Liver (tissue), 8 donors: ENCODE measurements at regions not wholly inside any gene's neighbourhood (a gene's known extent, or its start where the extent isn't known, plus 50 kb on each side); places are given as distances from the start of the nearest gene placed in this dataset.

Source experiments
- DNase-seq: peaks from one replicate; pipeline ENCODE4 v3.0.0-alpha.2; 2017; ENCODE audit warnings: low spot score
- H3K27ac ChIP-seq, 2 donors: one replicate each; pipeline ENCODE4 v1.7.0; 2013; ENCODE audit warnings: inconsistent platforms in 2 of 2, low read length in 2 of 2, control low read depth in 1 of 2, low read depth in 1 of 2, mild to moderate bottlenecking in 1 of 2
- H3K27me3 ChIP-seq, 4 donors: one replicate each; pipeline versions ENCODE4 v1.6.1 to v1.7.0; 2013; ENCODE audit warnings: low read length in 3 of 4, inconsistent platforms in 1 of 4, mild to moderate bottlenecking in 1 of 4, moderate library complexity in 1 of 4; ENCODE audit not compliant: control insufficient read depth in 4 of 4, insufficient read depth in 4 of 4
- H3K36me3 ChIP-seq, 4 donors: one replicate each; pipeline versions ENCODE4 v1.6.1 to v1.7.0; 2013; ENCODE audit warnings: low read length in 3 of 4, mild to moderate bottlenecking in 3 of 4, low read depth in 1 of 4, moderate library complexity in 1 of 4; ENCODE audit not compliant: control insufficient read depth in 4 of 4, insufficient read depth in 3 of 4
- H3K4me1 ChIP-seq, 4 donors: one replicate each; pipeline versions ENCODE4 v1.6.1 to v1.7.0; 2013; ENCODE audit warnings: low read length in 3 of 4, mild to moderate bottlenecking in 3 of 4, moderate library complexity in 1 of 4; ENCODE audit not compliant: control insufficient read depth in 4 of 4, insufficient read depth in 4 of 4
- H3K4me3 ChIP-seq, 3 donors: one replicate each; pipeline versions ENCODE4 v1.6.1 to v1.7.0; 2013; ENCODE audit warnings: low read length in 3 of 3, control low read depth in 1 of 3, low read depth in 1 of 3, mild to moderate bottlenecking in 1 of 3
- H3K9ac ChIP-seq, 2 donors: one replicate each; pipeline ENCODE4 v1.7.0; 2013; ENCODE audit warnings: low read length in 2 of 2, mild to moderate bottlenecking in 2 of 2, moderate library complexity in 2 of 2, control low read depth in 1 of 2, low read depth in 1 of 2
- H3K9me3 ChIP-seq, 4 donors: one replicate each; pipeline versions ENCODE4 v1.6.1 to v1.7.0; 2013; ENCODE audit warnings: low read length in 3 of 4; ENCODE audit not compliant: control insufficient read depth in 4 of 4
- ATF3 ChIP-seq: IDR thresholded peaks from 2 replicates; pipeline ENCODE4 v1.6.1; 2016; ENCODE audit warnings: antibody characterized with exemption
- CTCF ChIP-seq: fragments of 150-350 bp; IDR thresholded peaks from 2 replicates; pipeline ENCODE4 v1.5.1; 2017; ENCODE audit warnings: improper control_type of control experiment, low read depth, low read length; ENCODE audit not compliant: missing input control
- EGR1 ChIP-seq, 2 donors: IDR thresholded peaks; 2 replicates each; pipeline ENCODE4 v1.6.1; 2016 to 2018; ENCODE audit warnings: antibody characterized with exemption in 2 of 2, low read depth in 2 of 2
- FOXA1 ChIP-seq: IDR thresholded peaks from 2 replicates; pipeline ENCODE4 v1.6.1; 2016; ENCODE audit warnings: antibody characterized with exemption
- FOXA2 ChIP-seq: IDR thresholded peaks from 2 replicates; pipeline ENCODE4 v1.6.1; 2016; ENCODE audit warnings: antibody characterized with exemption
- GABPA ChIP-seq, 2 donors: IDR thresholded peaks in 1 of 2; conservative IDR thresholded peaks in 1 of 2; 2 replicates each; pipeline ENCODE4 v1.6.1; 2016; ENCODE audit warnings: antibody characterized with exemption in 2 of 2, mild to moderate bottlenecking in 1 of 2, moderate library complexity in 1 of 2
- HNF4A ChIP-seq, 2 donors: conservative IDR thresholded peaks; 2 replicates each; pipeline ENCODE4 v1.6.1; 2016; ENCODE audit warnings: antibody characterized with exemption in 2 of 2, mild to moderate bottlenecking in 2 of 2
- HNF4G ChIP-seq: IDR thresholded peaks from 2 replicates; pipeline ENCODE4 v1.6.1; 2016; ENCODE audit warnings: antibody characterized with exemption
- JUND ChIP-seq, 2 donors: IDR thresholded peaks; 2 replicates each; pipeline ENCODE4 v1.6.1; 2016; ENCODE audit warnings: antibody characterized with exemption in 2 of 2
- NR2F2 ChIP-seq: IDR thresholded peaks from 2 replicates; pipeline ENCODE4 v1.6.1; 2016; ENCODE audit warnings: antibody characterized with exemption
- RAD21 ChIP-seq, 2 donors: IDR thresholded peaks; 2 replicates each; pipeline ENCODE4 v1.6.1; 2016; ENCODE audit warnings: antibody characterized with exemption in 2 of 2, mild to moderate bottlenecking in 2 of 2
- REST ChIP-seq: IDR thresholded peaks from 2 replicates; pipeline ENCODE4 v1.6.1; 2016; ENCODE audit warnings: antibody characterized with exemption, mild to moderate bottlenecking
- RXRA ChIP-seq, 2 donors: IDR thresholded peaks; 2 replicates each; pipeline ENCODE4 v1.6.1; 2017 to 2018; ENCODE audit warnings: antibody characterized with exemption in 2 of 2, mild to moderate bottlenecking in 1 of 2
- SP1 ChIP-seq: IDR thresholded peaks from 2 replicates; pipeline ENCODE4 v1.6.1; 2018; ENCODE audit warnings: antibody characterized with exemption, mild to moderate bottlenecking
- TAF1 ChIP-seq: conservative IDR thresholded peaks from 2 replicates; pipeline ENCODE4 v1.6.1; 2016; ENCODE audit warnings: antibody characterized with exemption, mild to moderate bottlenecking
- YY1 ChIP-seq: IDR thresholded peaks from 2 replicates; pipeline ENCODE4 v1.6.1; 2016; ENCODE audit warnings: antibody characterized with exemption, mild to moderate bottlenecking
- ZBTB33 ChIP-seq: IDR thresholded peaks from 2 replicates; pipeline ENCODE4 v1.6.1; 2016; ENCODE audit warnings: antibody characterized with exemption
- WGBS: extraction: QIAGEN DNeasy Blood & Tissue Kit; methylation state at CpG from one replicate; pipeline ENCODE4 v1.1.7; 2013; 5-methylcytosine and 5-hydroxymethylcytosine counted together
- TF ChIP-seq, protein P1 (sequence below): IDR thresholded peaks from 2 replicates; pipeline ENCODE4 v1.6.1; 2016; ENCODE audit warnings: antibody characterized with exemption
- donor health status: healthy.
- donor health status: healthy.
- donor health status: healthy.
- donor health status: healthy.
- donor health status: healthy.

DNA sequence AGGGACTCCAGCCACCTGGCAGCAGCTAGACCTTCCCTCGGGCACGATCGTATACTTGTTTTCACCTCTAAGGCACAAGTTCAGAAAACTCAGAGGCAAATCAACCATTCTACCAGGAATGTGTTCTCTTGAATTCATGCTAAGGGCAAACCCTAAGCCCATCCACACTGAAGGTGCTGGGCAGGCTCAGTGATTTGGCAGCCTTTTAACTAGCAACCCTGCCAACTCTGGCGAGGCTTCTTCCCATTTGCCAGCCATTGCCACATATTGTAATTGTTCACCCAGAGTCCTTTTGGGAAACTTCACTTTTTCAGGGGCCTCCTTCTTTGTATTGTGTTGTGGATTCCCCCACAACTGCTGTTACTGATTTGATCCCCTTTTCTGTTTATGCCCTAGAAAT lies 298.6 kb upstream of the LDB2 start:
- no peaks in the 10 kb centered on the region for H3K4me1 ChIP-seq
- no peak overlapping the region for H3K27ac ChIP-seq
- H3K9me3 ChIP-seq, result no peaks in the 10 kb centered on the region
- H3K36me3 ChIP-seq, result no peaks in the 10 kb centered on the region
- 84% methylated on average over 4 of the region's 4 CpGs for WGBS
- no peak for DNase-seq
- TF ChIP-seq TAF1 (no peak), SP1 (no peak), HNF4A (conservative IDR thresholded peaks at IDR 0.05) (no peak), FOXA2 (no peak), GABPA (IDR thresholded peaks at IDR 0.05 in 1 of 2, conservative IDR thresholded peaks at IDR 0.05 in 1 of 2) (no peak), EGR1 (IDR thresholded peaks at IDR 0.05; ENCODE audit: low read depth in 2 of 2) (no peak), FOXA1 (no peak), JUND (IDR thresholded peaks at IDR 0.05) (no peak), RAD21 (IDR thresholded peaks at IDR 0.05) (no peak), CTCF (no peak), ZBTB33 (no peak), RXRA (IDR thresholded peaks at IDR 0.05) (no peak), NR2F2 (no peak), ATF3 (no peak), YY1 (no peak)
- TF ChIP-seq, protein P1, sequence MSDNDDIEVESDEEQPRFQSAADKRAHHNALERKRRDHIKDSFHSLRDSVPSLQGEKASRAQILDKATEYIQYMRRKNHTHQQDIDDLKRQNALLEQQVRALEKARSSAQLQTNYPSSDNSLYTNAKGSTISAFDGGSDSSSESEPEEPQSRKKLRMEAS, result no peak
- H3K4me3 ChIP-seq, result no peak overlapping the region
- H3K9ac ChIP-seq, result no peak overlapping the region
- H3K27me3 ChIP-seq, result no peaks in the 10 kb centered on the region

DNA sequence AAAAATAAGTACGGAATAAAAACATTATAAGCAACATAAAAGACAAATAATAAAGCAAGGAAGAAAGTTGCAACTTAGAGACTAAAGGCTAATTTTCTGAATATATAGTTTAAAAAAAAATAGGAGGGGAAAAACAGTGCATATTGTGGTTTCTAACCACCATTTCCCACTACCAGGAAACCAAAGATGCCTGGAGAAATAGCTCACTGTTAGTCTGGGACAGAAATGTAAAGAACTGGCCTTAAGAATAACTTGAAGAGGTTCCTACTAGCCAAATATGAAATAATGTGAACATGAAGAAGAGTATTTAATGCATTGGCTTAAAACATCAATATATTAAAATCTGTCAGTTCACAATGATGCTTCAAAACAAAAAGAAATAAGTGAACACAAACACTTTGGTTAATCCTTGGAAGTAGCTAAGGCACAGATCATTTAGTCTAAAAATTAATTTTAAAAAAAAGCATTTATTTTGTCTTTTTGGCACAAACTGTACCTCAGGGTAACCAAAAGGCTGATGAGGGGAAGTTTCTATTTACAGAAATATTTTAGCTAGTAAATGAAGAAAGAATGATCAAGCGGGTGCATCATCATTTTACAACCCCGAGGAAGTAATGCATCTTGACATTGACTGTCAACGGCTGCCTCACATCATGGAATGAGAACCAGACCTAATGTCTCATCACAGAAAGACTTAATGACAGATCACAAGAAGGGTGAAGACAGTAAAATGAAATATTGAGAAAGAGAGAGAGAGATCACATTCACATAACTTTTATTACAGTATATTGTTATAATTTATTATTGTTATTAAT lies 297.2 kb upstream of the LDB2 start:
- Histone ChIP-seq H3K27me3 (no peaks in the 10 kb centered on the region), H3K9ac (no peak overlapping the region), H3K36me3 (no peaks in the 10 kb centered on the region), H3K27ac (no peak overlapping the region), H3K4me3 (no peak overlapping the region), H3K9me3 (no peaks in the 10 kb centered on the region), H3K4me1 (no peaks in the 10 kb centered on the region)
- TF ChIP-seq, protein P1, result no peak
- no peak for TF ChIP-seq HNF4A (conservative IDR thresholded peaks at IDR 0.05)
- no peak for TF ChIP-seq HNF4G
- TF ChIP-seq RAD21 (IDR thresholded peaks at IDR 0.05), result no peak
- no peak for TF ChIP-seq GABPA (IDR thresholded peaks at IDR 0.05 in 1 of 2, conservative IDR thresholded peaks at IDR 0.05 in 1 of 2)
- TF ChIP-seq CTCF, result no peak
- TF ChIP-seq EGR1 (IDR thresholded peaks at IDR 0.05; ENCODE audit: low read depth in 2 of 2), result no peak
- no peak for TF ChIP-seq JUND (IDR thresholded peaks at IDR 0.05)
- no peak for TF ChIP-seq YY1
- no peak for TF ChIP-seq ZBTB33
- no peak for TF ChIP-seq RXRA (IDR thresholded peaks at IDR 0.05)
- TF ChIP-seq TAF1, result no peak
- no peak for TF ChIP-seq REST
- 63% methylated on average over 4 of the region's 4 CpGs for WGBS
- no peak for DNase-seq
